Parathyroid adenoma (tissue), 2 donors: ENCODE measurements at regions not wholly inside any gene's neighbourhood (a gene's known extent, or its start where the extent isn't known, plus 50 kb on each side); places are given as distances from the start of the nearest gene placed in this dataset.

Experiments
- H2AFZ ChIP-seq: fragments of 300-600 bp; sonication (generic); one replicate; pipeline ENCODE4 v1.7.0; 2017; ENCODE audit warnings: antibody characterized with exemption, mild to moderate bottlenecking
- H3K27ac ChIP-seq: fragments of 300-600 bp; sonication (generic); one replicate; pipeline ENCODE4 v1.7.0; 2017
- H3K27me3 ChIP-seq: fragments of 300-600 bp; sonication (generic); one replicate; pipeline ENCODE4 v1.7.0; 2017; ENCODE audit warnings: low read length; ENCODE audit not compliant: control insufficient read depth, insufficient read depth
- H3K36me3 ChIP-seq: fragments of 300-600 bp; sonication (generic); one replicate; pipeline ENCODE4 v1.7.0; 2017; ENCODE audit warnings: low read length; ENCODE audit not compliant: control insufficient read depth, insufficient read depth
- H3K4me1 ChIP-seq: fragments of 300-600 bp; sonication (generic); one replicate; pipeline ENCODE4 v1.7.0; 2017; ENCODE audit warnings: control low read depth
- H3K4me2 ChIP-seq: fragments of 300-600 bp; sonication (generic); one replicate; pipeline ENCODE4 v1.7.0; 2017; ENCODE audit warnings: low read length
- H3K4me3 ChIP-seq: fragments of 300-600 bp; sonication (generic); one replicate; pipeline ENCODE4 v1.7.0; 2017; ENCODE audit warnings: low read depth, low read length
- H3K79me2 ChIP-seq: fragments of 300-600 bp; sonication (generic); one replicate; pipeline ENCODE4 v1.7.0; 2017; ENCODE audit warnings: control low read depth
- H3K9ac ChIP-seq: fragments of 300-600 bp; sonication (generic); one replicate; pipeline ENCODE4 v1.7.0; 2017; ENCODE audit warnings: mild to moderate bottlenecking
- H3K9me3 ChIP-seq: fragments of 300-600 bp; sonication (generic); one replicate; pipeline ENCODE4 v1.7.0; 2017; ENCODE audit warnings: low read length; ENCODE audit not compliant: control insufficient read depth
- CTCF ChIP-seq: fragments of 300-600 bp; sonication (generic); IDR thresholded peaks from one replicate; pipeline ENCODE4 v1.7.0; 2017; ENCODE audit warnings: antibody characterized with exemption, mild to moderate bottlenecking
- donor health status: primary hyperparathyroidism.

DNA sequence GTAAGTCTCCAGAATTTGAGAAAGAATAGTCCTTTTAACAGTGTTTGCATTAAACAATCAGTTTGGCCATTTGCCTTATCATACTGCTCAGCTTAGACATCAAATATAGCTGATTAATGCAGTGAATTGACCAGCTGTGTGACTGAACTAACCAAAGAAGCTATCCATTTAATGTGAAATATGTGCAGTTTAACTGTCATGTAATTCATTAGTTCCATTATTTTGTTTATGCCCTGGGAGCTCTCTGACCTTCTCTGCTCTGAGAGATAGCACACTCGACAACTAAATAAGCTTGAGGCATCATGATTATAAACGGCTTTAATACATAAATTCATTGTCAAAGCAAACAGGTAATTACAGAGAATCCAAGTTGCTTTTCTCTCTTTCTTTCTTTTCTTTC lies 324.3 kb upstream of the PCDH7 start:
- no peaks in the 10 kb centered on the region for H3K4me1 ChIP-seq
- no peak overlapping the region for H3K4me2 ChIP-seq

GRCh38 chr4:30396772-30397475 lies 323.2 kb upstream of the PCDH7 start:
- Histone ChIP-seq H2AFZ (no peak overlapping the region), H3K79me2 (no peaks in the 10 kb centered on the region), H3K36me3 (no peaks in the 10 kb centered on the region), H3K4me3 (no peak overlapping the region), H3K4me1 (no peaks in the 10 kb centered on the region), H3K9me3 (no peaks in the 10 kb centered on the region), H3K9ac (no peak overlapping the region), H3K27ac (no peak overlapping the region), H3K4me2 (no peak overlapping the region), H3K27me3 (no peaks in the 10 kb centered on the region)
- no peak for TF ChIP-seq CTCF

More for the DNA sequence above, 324.3 kb upstream of the PCDH7 start:
- H3K79me2 ChIP-seq = no peaks in the 10 kb centered on the region
- H3K27ac ChIP-seq = no peak overlapping the region
- TF ChIP-seq CTCF = no peak
- no peak overlapping the region for H3K4me3 ChIP-seq
- H3K9me3 ChIP-seq = no peaks in the 10 kb centered on the region
- no peaks in the 10 kb centered on the region for H3K27me3 ChIP-seq
- no peak overlapping the region for H3K9ac ChIP-seq
- no peak overlapping the region for H2AFZ ChIP-seq
- no peaks in the 10 kb centered on the region for H3K36me3 ChIP-seq

- TF ChIP-seq CTCF = no peak
- Histone ChIP-seq H3K4me2 (no peak overlapping the region), H3K27ac (no peak overlapping the region)
These were observed 320.7 kb upstream of the PCDH7 start for GRCh38 chr4:30399476-30399875.

GRCh38 chr4:30402276-30402675 lies 317.9 kb upstream of the PCDH7 start:
- no peaks in the 10 kb centered on the region for H3K27me3 ChIP-seq
- H3K4me1 ChIP-seq = no peaks in the 10 kb centered on the region
- no peak overlapping the region for H3K9ac ChIP-seq
- H3K4me3 ChIP-seq = no peak overlapping the region
- no peak for TF ChIP-seq CTCF
- H3K36me3 ChIP-seq = no peaks in the 10 kb centered on the region
- no peak overlapping the region for H3K27ac ChIP-seq
- no peak overlapping the region for H3K4me2 ChIP-seq
- H2AFZ ChIP-seq = no peak overlapping the region
- H3K9me3 ChIP-seq = no peaks in the 10 kb centered on the region
- H3K79me2 ChIP-seq = no peaks in the 10 kb centered on the region

More at GRCh38 chr4:30399476-30399875, 320.7 kb upstream of the PCDH7 start:
- Histone ChIP-seq H3K9me3 (no peaks in the 10 kb centered on the region), H3K9ac (no peak overlapping the region), H3K36me3 (no peaks in the 10 kb centered on the region), H3K4me1 (no peaks in the 10 kb centered on the region), H3K79me2 (no peaks in the 10 kb centered on the region), H3K27me3 (no peaks in the 10 kb centered on the region), H2AFZ (no peak overlapping the region), H3K4me3 (no peak overlapping the region)

GRCh38 chr4:30413915-30414314 lies 306.3 kb upstream of the PCDH7 start:
- Histone ChIP-seq H3K27ac (no peak overlapping the region), H3K9ac (no peak overlapping the region), H3K4me2 (no peak overlapping the region), H2AFZ (no peak overlapping the region), H3K79me2 (no peaks in the 10 kb centered on the region), H3K36me3 (no peaks in the 10 kb centered on the region), H3K4me1 (no peaks in the 10 kb centered on the region), H3K4me3 (no peak overlapping the region), H3K27me3 (no peaks in the 10 kb centered on the region), H3K9me3 (no peaks in the 10 kb centered on the region)
- no peak for TF ChIP-seq CTCF
